Upper lobe of right lung (tissue), 1 donor: ENCODE measurements at regions not wholly inside any gene's neighbourhood (a gene's known extent, or its start where the extent isn't known, plus 50 kb on each side); places are given as distances from the start of the nearest gene placed in this dataset.

Experiments
- ATAC-seq: fragments of 200-7000 bp; cut with Tn5 transposase; one replicate; pipeline ENCODE4 v1.9.1; 2020; ENCODE audit warnings: mild to moderate bottlenecking, moderate library complexity
- DNase-seq: peaks from one replicate; pipeline ENCODE4 v3.0.0-alpha.2; 2020
- H3K27ac ChIP-seq: fragments of 200-600 bp; one replicate; pipeline ENCODE4 v1.8.0; 2022
- H3K27me3 ChIP-seq: fragments of 200-600 bp; one replicate; pipeline ENCODE4 v1.8.0; 2022; ENCODE audit warnings: mild to moderate bottlenecking
- H3K36me3 ChIP-seq: fragments of 200-600 bp; one replicate; pipeline ENCODE4 v1.8.0; 2022
- H3K4me1 ChIP-seq: fragments of 200-600 bp; one replicate; pipeline ENCODE4 v1.8.0; 2022
- H3K4me3 ChIP-seq: fragments of 200-600 bp; one replicate; pipeline ENCODE4 v1.8.0; 2022; ENCODE audit warnings: mild to moderate bottlenecking
- H3K9me3 ChIP-seq: fragments of 200-600 bp; one replicate; pipeline ENCODE4 v1.8.0; 2022
- intact Hi-C: fragments of 100-400 bp; cut with DNase I; formaldehyde crosslinking; loops from one replicate; pipeline ENCODE4 v1.11.0; 2022
- TF ChIP-seq, protein P1 (sequence below): fragments of 200-600 bp; IDR thresholded peaks from one replicate; pipeline ENCODE4 v1.8.0; 2022; ENCODE audit warnings: antibody characterized with exemption
- donor health status: DM: no; HTN: yes; CAD: no; lungs with severe emphysema.

DNA sequence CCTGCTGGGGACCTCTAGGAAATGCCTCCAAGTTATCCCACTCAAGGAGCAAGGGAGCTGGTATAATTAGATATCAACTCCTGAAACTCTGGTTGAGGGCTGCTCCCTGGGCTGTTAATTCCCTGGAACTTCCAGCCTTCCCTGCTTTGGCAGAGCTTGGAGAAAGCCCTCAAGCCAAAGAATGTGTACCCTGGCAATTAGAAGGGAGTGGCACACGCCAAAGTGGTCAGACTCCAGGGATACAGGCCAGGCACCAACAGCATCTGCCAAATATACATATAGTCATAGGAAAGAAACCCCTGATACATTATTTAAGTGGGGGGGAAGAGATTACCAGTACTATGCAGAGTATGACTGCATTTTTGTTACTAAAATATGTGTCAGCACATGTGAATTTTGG is 616.8 kb downstream of the BCOR start:
- no peaks in the 10 kb centered on the region for H3K36me3 ChIP-seq
- ATAC-seq (no peak), DNase-seq (no peak)
- no peaks in the 10 kb centered on the region for H3K4me1 ChIP-seq
- no peaks in the 10 kb centered on the region for H3K27me3 ChIP-seq
- TF ChIP-seq, protein P1, sequence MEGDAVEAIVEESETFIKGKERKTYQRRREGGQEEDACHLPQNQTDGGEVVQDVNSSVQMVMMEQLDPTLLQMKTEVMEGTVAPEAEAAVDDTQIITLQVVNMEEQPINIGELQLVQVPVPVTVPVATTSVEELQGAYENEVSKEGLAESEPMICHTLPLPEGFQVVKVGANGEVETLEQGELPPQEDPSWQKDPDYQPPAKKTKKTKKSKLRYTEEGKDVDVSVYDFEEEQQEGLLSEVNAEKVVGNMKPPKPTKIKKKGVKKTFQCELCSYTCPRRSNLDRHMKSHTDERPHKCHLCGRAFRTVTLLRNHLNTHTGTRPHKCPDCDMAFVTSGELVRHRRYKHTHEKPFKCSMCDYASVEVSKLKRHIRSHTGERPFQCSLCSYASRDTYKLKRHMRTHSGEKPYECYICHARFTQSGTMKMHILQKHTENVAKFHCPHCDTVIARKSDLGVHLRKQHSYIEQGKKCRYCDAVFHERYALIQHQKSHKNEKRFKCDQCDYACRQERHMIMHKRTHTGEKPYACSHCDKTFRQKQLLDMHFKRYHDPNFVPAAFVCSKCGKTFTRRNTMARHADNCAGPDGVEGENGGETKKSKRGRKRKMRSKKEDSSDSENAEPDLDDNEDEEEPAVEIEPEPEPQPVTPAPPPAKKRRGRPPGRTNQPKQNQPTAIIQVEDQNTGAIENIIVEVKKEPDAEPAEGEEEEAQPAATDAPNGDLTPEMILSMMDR, result no peak
- H3K9me3 ChIP-seq, result no peaks in the 10 kb centered on the region
- no peak overlapping the region for H3K4me3 ChIP-seq
- H3K27ac ChIP-seq, result no peak overlapping the region
- intact Hi-C loops, result no loop called here

DNA sequence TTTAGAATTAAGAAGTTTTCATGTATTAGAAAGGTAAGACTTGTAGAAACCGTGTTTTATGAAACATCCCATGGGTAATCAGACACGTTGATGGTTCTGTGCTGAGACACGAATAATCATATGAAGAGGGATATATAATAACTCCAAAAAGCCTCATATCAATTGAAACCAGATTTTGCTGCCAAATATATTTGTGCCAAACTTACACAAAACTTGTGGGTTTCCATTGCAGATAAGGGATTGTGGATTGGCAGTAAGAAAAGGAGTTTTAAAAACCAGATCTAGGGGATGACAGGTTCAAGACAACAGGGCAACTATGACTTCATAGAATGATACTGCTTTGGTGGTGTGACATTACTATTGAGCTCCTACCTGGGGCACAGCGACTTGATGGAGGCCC is 616.1 kb downstream of the BCOR start:
- DNase-seq, result no peak
- Histone ChIP-seq H3K4me3 (no peak overlapping the region), H3K27me3 (no peaks in the 10 kb centered on the region), H3K9me3 (no peaks in the 10 kb centered on the region), H3K27ac (no peak overlapping the region), H3K4me1 (no peaks in the 10 kb centered on the region), H3K36me3 (no peaks in the 10 kb centered on the region)
- no peak for ATAC-seq
- TF ChIP-seq, protein P1, result no peak
- intact Hi-C loops, result no loop called here

DNA sequence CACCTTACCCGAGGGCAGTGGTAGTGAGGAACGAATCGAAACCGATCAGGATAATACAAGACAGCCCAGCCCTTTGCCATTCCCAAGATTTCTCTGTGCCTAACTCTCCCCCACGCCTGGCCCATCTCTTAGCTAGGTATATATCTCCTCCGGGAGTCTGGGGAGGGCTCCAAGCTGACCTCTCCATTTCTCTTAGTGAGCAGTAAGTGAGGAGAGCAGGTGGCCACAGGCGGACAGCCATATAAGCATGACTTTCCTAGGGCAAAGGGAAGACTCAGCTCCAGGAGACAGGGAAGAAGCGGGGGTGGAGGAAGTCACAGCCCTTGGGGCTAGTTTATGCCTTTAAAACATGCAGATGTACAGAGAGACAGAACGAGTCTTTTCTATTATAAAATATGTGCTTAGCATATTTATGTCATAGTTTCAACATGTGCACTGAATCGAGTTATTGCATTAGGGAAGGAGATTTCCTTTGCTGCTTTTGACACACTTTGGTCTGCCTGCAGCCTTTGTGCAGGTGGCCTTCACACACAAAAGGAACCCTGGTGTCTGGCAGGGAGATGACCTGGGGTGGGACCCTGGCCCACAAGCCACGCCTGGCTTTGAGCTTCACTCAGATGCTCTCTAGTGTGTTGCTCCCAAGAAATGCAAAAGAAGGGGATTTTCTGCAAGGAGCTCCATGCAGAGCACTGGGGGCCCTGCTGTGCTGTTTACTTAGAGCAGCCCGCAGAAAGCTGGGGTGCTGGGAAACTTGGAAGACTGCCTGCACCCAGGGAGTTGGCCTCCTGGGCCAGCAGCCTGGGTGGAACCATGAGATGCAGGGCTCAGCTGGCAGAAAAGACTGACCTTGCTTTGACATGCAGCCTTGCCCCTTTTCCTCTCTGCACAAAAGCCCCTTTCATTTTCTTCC is 613.3 kb downstream of the BCOR start:
- no peak for DNase-seq

DNA sequence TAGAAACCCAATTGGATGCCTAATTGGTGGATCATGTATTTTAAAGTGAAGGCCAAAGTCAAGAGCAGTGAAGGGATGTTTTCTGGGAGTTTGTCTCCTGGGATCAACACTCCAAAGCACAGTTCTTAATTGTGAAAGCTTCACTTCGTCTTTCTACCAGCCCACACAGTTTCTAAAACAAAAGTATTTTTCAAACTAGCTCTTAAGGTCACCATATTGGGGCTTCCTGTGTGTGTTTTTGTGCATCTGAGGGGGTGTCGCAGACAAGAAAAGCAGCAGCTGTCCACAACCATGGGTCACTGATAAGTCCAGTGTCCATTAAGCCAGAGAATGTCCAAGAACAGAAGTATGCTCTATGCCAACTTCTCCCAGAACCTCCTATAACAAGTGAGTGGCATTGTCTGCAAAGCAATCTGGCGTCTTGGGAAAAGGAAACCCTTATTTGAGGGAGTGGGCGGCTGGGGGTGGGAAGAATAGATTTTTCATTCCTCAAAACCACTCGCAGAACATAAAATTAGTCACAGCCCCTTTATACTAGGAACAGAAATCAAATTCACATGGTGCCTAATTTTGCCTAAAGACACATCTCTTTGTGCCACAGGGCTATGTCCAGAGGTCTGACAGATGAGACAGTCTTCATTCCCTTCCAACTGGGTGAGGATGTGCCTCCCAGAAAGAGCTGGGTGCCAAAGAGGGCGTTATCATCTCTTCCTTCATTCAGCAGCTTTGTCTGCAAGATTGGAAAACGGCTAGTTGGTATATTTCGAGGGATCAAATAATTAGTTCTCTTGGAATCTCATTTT is 610.4 kb downstream of the BCOR start:
- Histone ChIP-seq H3K4me3 (no peak overlapping the region), H3K4me1 (no peaks in the 10 kb centered on the region), H3K27ac (no peak overlapping the region), H3K27me3 (no peaks in the 10 kb centered on the region), H3K36me3 (no peaks in the 10 kb centered on the region), H3K9me3 (no peaks in the 10 kb centered on the region)
- ATAC-seq (no peak), DNase-seq (no peak)
- TF ChIP-seq, protein P1, result no peak
- intact Hi-C loops, result no loop called here

More for the DNA sequence above, 613.3 kb downstream of the BCOR start:
- H3K4me3 ChIP-seq, result no peak overlapping the region
- intact Hi-C loops, result no loop called here
- no peaks in the 10 kb centered on the region for H3K4me1 ChIP-seq
- no peaks in the 10 kb centered on the region for H3K9me3 ChIP-seq
- ATAC-seq, result no peak
- H3K27me3 ChIP-seq, result no peaks in the 10 kb centered on the region
- H3K27ac ChIP-seq, result no peak overlapping the region
- TF ChIP-seq, protein P1, result no peak
- H3K36me3 ChIP-seq, result no peaks in the 10 kb centered on the region

DNA sequence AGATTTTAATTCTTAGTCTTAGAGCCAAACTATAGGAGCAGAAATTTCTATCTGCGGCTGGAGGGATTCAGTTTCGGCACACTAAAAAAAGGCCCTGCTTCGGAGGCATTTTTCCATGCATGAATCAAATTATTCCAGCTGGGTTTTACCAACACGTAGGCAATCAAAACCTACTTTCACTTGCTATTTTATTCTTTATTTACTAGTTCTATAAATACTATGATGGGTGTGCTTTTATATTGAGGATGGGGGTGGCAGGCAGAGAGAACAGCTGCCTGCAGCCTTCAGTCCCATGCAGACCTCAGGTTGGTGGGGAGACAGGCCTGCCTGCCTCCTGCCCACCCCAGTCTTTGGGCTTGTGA is 609.8 kb downstream of the BCOR start:
- no peak overlapping the region for H3K27ac ChIP-seq
- intact Hi-C loops, result no loop called here
- peaks cover 5% of the 10 kb centered on the region for H3K4me1 ChIP-seq
- no peaks in the 10 kb centered on the region for H3K27me3 ChIP-seq
- no peaks in the 10 kb centered on the region for H3K9me3 ChIP-seq
- TF ChIP-seq, protein P1, result no peak
- no peak for ATAC-seq
- H3K4me3 ChIP-seq, result no peak overlapping the region
- no peak for DNase-seq
- no peaks in the 10 kb centered on the region for H3K36me3 ChIP-seq
